HepG2 (cell line): ENCODE measurements at regions not wholly inside any gene's neighbourhood (a gene's known extent, or its start where the extent isn't known, plus 50 kb on each side); places are given as distances from the start of the nearest gene placed in this dataset.

Experiments used
- ATAC-seq: fragments of 200-7000 bp; cut with Tn5 transposase; 3 replicates; pipeline ENCODE4 v1.9.1; 2020; ENCODE audit warnings: mild to moderate bottlenecking, moderate library complexity
- BruUV-seq: library from RNA; stranded (reverse); fragments of 400-500 nt; replicated peaks from 2 replicates; lab custom pipeline; 2021; lab: Mats Ljungman, UMichigan
- CTCF ChIA-PET: fragments of 300-600 bp; formaldehyde crosslinking; extraction: SDS; loops from one replicate; lab custom pipeline; 2021; ENCODE audit warnings: low total read pairs, inconsistent platforms, low intra/inter-chr PET ratio; lab: Yijun Ruan, JAX
- POLR2A ChIA-PET: fragments of 350-600 bp; sonication (Branson Sonifier 250); formaldehyde crosslinking; loops from one replicate; lab custom pipeline; 2020; ENCODE audit warnings: antibody characterized with exemption, inconsistent platforms; lab: Yijun Ruan, JAX
- DNase-seq: peaks from one replicate; pipeline ENCODE4 v3.0.0-alpha.2; 2015; ENCODE audit warnings: low spot score
- FAIRE-seq: peaks from 3 replicates; lab custom pipeline; 2011; peaks lifted over from hg19 to GRCh38; lab: Jason Lieb, UNC
- H2AFZ ChIP-seq: one replicate; pipeline ENCODE4 v1.6.1; 2011; ENCODE audit warnings: low read length, inconsistent platforms
- H3K27ac ChIP-seq: fragments of 300-600 bp; 3 replicates; pipeline ENCODE4 v1.8.0; 2011; ENCODE audit warnings: mixed run types, mild to moderate bottlenecking, mixed read lengths, low read length, inconsistent platforms; ENCODE audit not compliant: insufficient read depth; ENCODE audit errors: extremely low read length
- H3K27me3 ChIP-seq, 2 experiments: fragments of 200-600 bp in 1 of 2; 2 replicates in 1 of 2; 3 replicates in 1 of 2; pipeline versions ENCODE4 v1.6.0 to v1.8.0; 2011; ENCODE audit warnings: low read length in 2 of 2, mild to moderate bottlenecking in 2 of 2, moderate library complexity in 2 of 2, inconsistent platforms in 1 of 2; ENCODE audit not compliant: insufficient read depth in 2 of 2, control insufficient read depth in 1 of 2
- H3K36me3 ChIP-seq, 2 experiments: fragments of 200-600 bp in 1 of 2; replicated peaks in 1 of 2; 2 replicates in 1 of 2; 3 replicates in 1 of 2; pipeline versions ENCODE4 v1.5.1 to v1.8.0; 2011; ENCODE audit warnings: low read length in 2 of 2, inconsistent platforms in 1 of 2; ENCODE audit not compliant: insufficient read depth in 2 of 2, control insufficient read depth in 1 of 2
- H3K4me1 ChIP-seq: 2 replicates; pipeline ENCODE4 v1.5.1; 2012; ENCODE audit warnings: low read length, inconsistent platforms; ENCODE audit not compliant: insufficient read depth
- H3K4me2 ChIP-seq: 2 replicates; pipeline ENCODE4 v1.6.0; 2011; ENCODE audit warnings: low read depth, low read length, inconsistent platforms
- H3K4me3 ChIP-seq, 3 experiments: fragments of 200-600 bp in 1 of 3; sonication (generic), shearing (Covaris generic) in 1 of 3; replicated peaks in 1 of 3; 2 replicates each; pipeline ENCODE4 v1.5.1; 2011 to 2016; ENCODE audit warnings: low read length in 3 of 3, inconsistent platforms in 2 of 3, low read depth in 2 of 3, mild to moderate bottlenecking in 2 of 3, control low read depth in 1 of 3, mixed read lengths in 1 of 3; ENCODE audit not compliant: insufficient read depth in 1 of 3
- H3K79me2 ChIP-seq: one replicate; pipeline ENCODE4 v1.6.1; 2011; ENCODE audit warnings: low read length, inconsistent platforms; ENCODE audit not compliant: insufficient read depth
- H3K9ac ChIP-seq: 2 replicates; pipeline ENCODE4 v1.6.0; 2011; ENCODE audit warnings: mild to moderate bottlenecking, low read depth, low read length, inconsistent platforms; ENCODE audit not compliant: insufficient read depth
- H3K9me3 ChIP-seq: 2 replicates; pipeline ENCODE4 v1.5.1; 2012; ENCODE audit warnings: mild to moderate bottlenecking, low read length
- H4K20me1 ChIP-seq: 2 replicates; pipeline ENCODE4 v1.6.0; 2011; ENCODE audit warnings: inconsistent platforms, mild to moderate bottlenecking, low read length, moderate library complexity; ENCODE audit not compliant: insufficient read depth
- ATF1 ChIP-seq: IDR thresholded peaks from 2 replicates; pipeline ENCODE4 v1.6.1; 2016; ENCODE audit warnings: mild to moderate bottlenecking, control low read depth
- FOXA3 ChIP-seq: IDR thresholded peaks from 2 replicates; pipeline ENCODE4 v1.6.1; 2016; ENCODE audit warnings: missing genetic modification reagents, missing compliant biosample characterization
- GZF1 ChIP-seq: sonication (generic); formaldehyde crosslinking; IDR thresholded peaks from 2 replicates; pipeline ENCODE4 v1.5.1; 2020; ENCODE audit warnings: mild to moderate bottlenecking, missing genetic modification reagents
- HCFC1 ChIP-seq: fragments of 150-350 bp; IDR thresholded peaks from 2 replicates; pipeline ENCODE4 v1.6.1; 2014; ENCODE audit warnings: low read depth, low read length
- HOXA5 ChIP-seq: sonication (generic); formaldehyde crosslinking; IDR thresholded peaks from 2 replicates; pipeline ENCODE4 v1.4.0; 2020; ENCODE audit warnings: missing genetic modification reagents
- KAT8 ChIP-seq: IDR thresholded peaks from 2 replicates; pipeline ENCODE4 v1.6.1; 2016; ENCODE audit warnings: missing genetic modification reagents, missing compliant biosample characterization
- KLF9 ChIP-seq: IDR thresholded peaks from 2 replicates; pipeline ENCODE4 v1.6.1; 2016; ENCODE audit warnings: low read depth
- KMT2B ChIP-seq: IDR thresholded peaks from 2 replicates; pipeline ENCODE4 v1.6.1; 2016; ENCODE audit warnings: missing genetic modification reagents, missing compliant biosample characterization
- MAFG ChIP-seq: sonication (generic); formaldehyde crosslinking; IDR thresholded peaks from 2 replicates; pipeline ENCODE4 v1.5.1; 2020; ENCODE audit warnings: mild to moderate bottlenecking, missing genetic modification reagents
- MAFK ChIP-seq, 2 experiments: IDR thresholded peaks in 1 of 2; conservative IDR thresholded peaks in 1 of 2; 2 replicates each; pipeline ENCODE4 v1.6.1; 2011; ENCODE audit warnings: improper control_type of control experiment in 2 of 2, low read length in 2 of 2
- SMC3 ChIP-seq: IDR thresholded peaks from 2 replicates; pipeline ENCODE4 v1.6.1; 2011; ENCODE audit warnings: low read length, improper control_type of control experiment
- TOE1 ChIP-seq: sonication (generic); formaldehyde crosslinking; IDR thresholded peaks from 2 replicates; pipeline ENCODE4 v1.4.0; 2020; ENCODE audit warnings: mild to moderate bottlenecking, missing genetic modification reagents
- ZFP41 ChIP-seq: sonication (generic); formaldehyde crosslinking; IDR thresholded peaks from 2 replicates; pipeline ENCODE4 v1.4.0; 2020; ENCODE audit warnings: mild to moderate bottlenecking, missing genetic modification reagents, borderline replicate concordance
- ZNF446 ChIP-seq: sonication (generic); formaldehyde crosslinking; IDR thresholded peaks from 2 replicates; pipeline ENCODE4 v1.5.0; 2020; ENCODE audit warnings: mild to moderate bottlenecking, missing genetic modification reagents
- ZNF484 ChIP-seq: sonication (generic); formaldehyde crosslinking; IDR thresholded peaks from 2 replicates; pipeline ENCODE4 v1.5.1; 2020; ENCODE audit warnings: mild to moderate bottlenecking, low read depth, missing genetic modification reagents, borderline replicate concordance
- ZNF547 ChIP-seq: sonication (generic); formaldehyde crosslinking; IDR thresholded peaks from 2 replicates; pipeline ENCODE4 v1.5.1; 2020; ENCODE audit warnings: mild to moderate bottlenecking, missing genetic modification reagents
- ZNF557 ChIP-seq: sonication (generic); formaldehyde crosslinking; IDR thresholded peaks from 2 replicates; pipeline ENCODE4 v1.4.0; 2020; ENCODE audit warnings: missing genetic modification reagents
- ZNF564 ChIP-seq: sonication (generic); formaldehyde crosslinking; IDR thresholded peaks from 2 replicates; pipeline ENCODE4 v1.8.1; 2023; ENCODE audit warnings: mild to moderate bottlenecking, missing genetic modification reagents
- ZNF589 ChIP-seq: sonication (generic); formaldehyde crosslinking; conservative IDR thresholded peaks from 2 replicates; pipeline ENCODE4 v1.8.0; 2022; ENCODE audit warnings: mild to moderate bottlenecking, moderate library complexity, missing genetic modification reagents
- ZNF644 ChIP-seq: IDR thresholded peaks from 2 replicates; pipeline ENCODE4 v1.6.1; 2016; ENCODE audit warnings: low read depth
- ZNF7 ChIP-seq: IDR thresholded peaks from 2 replicates; pipeline ENCODE4 v1.6.1; 2016; ENCODE audit warnings: missing biosample characterization, missing genetic modification reagents
- ZNF792 ChIP-seq: IDR thresholded peaks from 2 replicates; pipeline ENCODE4 v1.6.1; 2016
- WGBS: methylation state at CpG from one replicate; pipeline ENCODE4 v1.1.6; 2017; ENCODE audit warnings: low lambda C conversion rate; 5-methylcytosine and 5-hydroxymethylcytosine counted together
- in situ Hi-C: cut with HindIII; loops from 2 replicates; pipeline ENCODE4 v1.10.0; 2017; ENCODE audit warnings: low pct_unique_long_range_greater_than_20kb; ENCODE audit not compliant: extremely low pct_ligation_motif_present
- intact Hi-C: fragments of 100-400 bp; cut with micrococcal nuclease; formaldehyde crosslinking; loops from one replicate; pipeline ENCODE4 v1.10.0; 2022; ENCODE audit not compliant: unreplicated experiment
- TF ChIP-seq, protein P1 (sequence below): sonication (generic); formaldehyde crosslinking; IDR thresholded peaks from 2 replicates; pipeline ENCODE4 v1.4.0; 2020; ENCODE audit warnings: missing genetic modification reagents

DNA sequence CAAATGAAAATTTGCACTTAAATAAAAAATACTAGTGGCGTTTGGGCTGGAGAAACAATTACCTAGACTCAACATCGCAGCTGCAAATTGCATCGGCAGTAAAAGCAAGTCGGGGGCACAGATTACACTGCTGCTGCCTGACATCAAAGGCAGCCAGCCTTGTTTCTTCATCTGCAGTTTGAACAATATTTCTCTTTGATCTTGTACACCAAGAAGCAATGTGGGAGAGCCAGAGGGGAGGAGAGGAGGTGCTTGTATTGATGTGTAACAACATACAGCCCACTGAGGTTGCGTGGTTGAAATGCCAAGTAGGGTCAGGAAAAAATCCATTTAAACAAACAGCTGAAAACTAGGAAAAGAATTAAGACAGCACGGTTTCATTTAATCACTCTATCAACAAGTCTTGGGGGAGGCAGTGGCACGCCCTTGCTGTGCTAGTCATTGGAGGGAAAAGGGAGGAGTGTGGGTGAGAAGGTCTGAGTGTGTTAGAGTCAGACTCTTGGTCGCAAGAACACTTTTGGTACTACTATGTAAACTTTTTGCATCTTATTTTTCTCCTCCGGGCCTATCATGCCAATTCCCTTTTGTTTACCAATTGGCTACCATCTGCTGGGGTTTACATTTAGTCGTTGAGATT lies 456.5 kb downstream of the OMA1 start:
- in situ Hi-C loops (no loop called here), intact Hi-C loops (no loop called here)
- Histone ChIP-seq H2AFZ (no peak overlapping the region), H3K79me2 (no peaks in the 10 kb centered on the region), H3K9ac (no peak overlapping the region), H3K9me3 (no peaks in the 10 kb centered on the region), H4K20me1 (no peaks in the 10 kb centered on the region), H3K27ac (no peak overlapping the region), H3K36me3 (no peaks in the 10 kb centered on the region), H3K27me3 (no peaks in the 10 kb centered on the region; a peak in 1 of 5 replicates), H3K4me1 (peaks cover 13% of the 10 kb centered on the region), H3K4me2 (peak overlapping the region; percentile 37), H3K4me3 (no peak overlapping the region)
- ChIA-PET POLR2A (no interaction called here), CTCF (no interaction called here)
- FAIRE-seq, result peak; percentile 64
- BruUV-seq, result no TSS peak
- whole genome bisulfite sequencing, result 2% methylated on average over 10 of the region's 10 CpGs
- DNase-seq, result peak; percentile 83
- ATAC-seq, result peak; percentile 97
- TF ChIP-seq ATF1 (CRISPR knock-in tag), result no peak
- no peak for TF ChIP-seq MAFG (CRISPR knock-in tag)
- no peak for TF ChIP-seq ZNF557
- TF ChIP-seq, protein P1, sequence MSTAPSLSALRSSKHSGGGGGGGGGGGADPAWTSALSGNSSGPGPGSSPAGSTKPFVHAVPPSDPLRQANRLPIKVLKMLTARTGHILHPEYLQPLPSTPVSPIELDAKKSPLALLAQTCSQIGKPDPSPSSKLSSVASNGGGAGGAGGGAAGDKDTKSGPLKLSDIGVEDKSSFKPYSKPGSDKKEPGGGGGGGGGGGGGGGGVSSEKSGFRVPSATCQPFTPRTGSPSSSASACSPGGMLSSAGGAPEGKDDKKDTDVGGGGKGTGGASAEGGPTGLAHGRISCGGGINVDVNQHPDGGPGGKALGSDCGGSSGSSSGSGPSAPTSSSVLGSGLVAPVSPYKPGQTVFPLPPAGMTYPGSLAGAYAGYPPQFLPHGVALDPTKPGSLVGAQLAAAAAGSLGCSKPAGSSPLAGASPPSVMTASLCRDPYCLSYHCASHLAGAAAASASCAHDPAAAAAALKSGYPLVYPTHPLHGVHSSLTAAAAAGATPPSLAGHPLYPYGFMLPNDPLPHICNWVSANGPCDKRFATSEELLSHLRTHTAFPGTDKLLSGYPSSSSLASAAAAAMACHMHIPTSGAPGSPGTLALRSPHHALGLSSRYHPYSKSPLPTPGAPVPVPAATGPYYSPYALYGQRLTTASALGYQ (CRISPR knock-in tag), result no peak
- TF ChIP-seq ZNF792 (CRISPR knock-in tag), result no peak
- TF ChIP-seq ZFP41 (CRISPR knock-in tag), result no peak
- TF ChIP-seq ZNF644 (CRISPR knock-in tag), result 0 out of 2 replicates have a peak, but pooled peaks have one; percentile 13
- TF ChIP-seq FOXA3 (CRISPR knock-in tag), result peak; percentile 62; the same call in 1 of the 2 replicates
- TF ChIP-seq GZF1 (CRISPR knock-in tag), result no peak
- no peak for TF ChIP-seq KMT2B (CRISPR knock-in tag)
- no peak for TF ChIP-seq ZNF547 (CRISPR knock-in tag)
- no peak for TF ChIP-seq ZNF446
- no peak for TF ChIP-seq ZNF7
- no peak for TF ChIP-seq TOE1 (CRISPR knock-in tag)
- no peak for TF ChIP-seq ZNF564 (CRISPR knock-in tag)
- no peak for TF ChIP-seq ZNF484 (CRISPR knock-in tag)
- no peak for TF ChIP-seq HOXA5
- TF ChIP-seq MAFK (conservative IDR thresholded peaks at IDR 0.05 in 1 of 2, IDR thresholded peaks at IDR 0.05 in 1 of 2; ENCODE audit: low read length in 2 of 2), result no peak
- no peak for TF ChIP-seq KAT8
- TF ChIP-seq ZNF589 (CRISPR knock-in tag), result no peak
- no peak for TF ChIP-seq HCFC1
- TF ChIP-seq SMC3, result no peak
- no peak for TF ChIP-seq KLF9 (CRISPR knock-in tag)
